Breast epithelium (tissue), 4 donors: ENCODE measurements at regions not wholly inside any gene's neighbourhood (a gene's known extent, or its start where the extent isn't known, plus 50 kb on each side); places are given as distances from the start of the nearest gene placed in this dataset.
A peak's percentile ranks its signal among the peaks of the same experiment; 100 is the strongest.

ENCODE experiments used
- DNase-seq, 2 donors: peaks; one replicate each; pipeline ENCODE4 v3.0.0-alpha.2; 2019; ENCODE audit warnings: low spot score in 2 of 2
- H3K27ac ChIP-seq, 2 donors: fragments of 200-600 bp; sonication (generic) in 1 of 2; one replicate each; pipeline ENCODE4 v1.5.1; 2016 to 2019; ENCODE audit warnings: mild to moderate bottlenecking in 1 of 2
- H3K27me3 ChIP-seq, 2 donors: fragments of 200-600 bp; sonication (generic) in 1 of 2; one replicate each; pipeline versions ENCODE4 v1.5.1 to v1.6.0; 2017 to 2019; ENCODE audit warnings: control low read depth in 1 of 2, mild to moderate bottlenecking in 1 of 2
- H3K36me3 ChIP-seq: fragments of 200-600 bp; one replicate; pipeline ENCODE4 v1.5.1; 2019
- H3K4me1 ChIP-seq, 2 donors: fragments of 200-600 bp; sonication (generic); one replicate each; pipeline ENCODE4 v1.5.1; 2016 to 2019; ENCODE audit warnings: control low read depth in 1 of 2
- H3K4me3 ChIP-seq, 3 donors: fragments of 200-600 bp; sonication (generic); 1 replicate in 2 of 3; 2 replicates in 1 of 3; pipeline ENCODE4 v1.5.1; 2016 to 2019; ENCODE audit warnings: mild to moderate bottlenecking in 3 of 3, moderate library complexity in 2 of 3
- H3K9me3 ChIP-seq, 2 donors: fragments of 200-600 bp; sonication (generic) in 1 of 2; one replicate each; pipeline ENCODE4 v1.5.1; 2016 to 2019; ENCODE audit warnings: control low read depth in 1 of 2
- CTCF ChIP-seq, 3 donors: fragments of 450-650 bp; IDR thresholded peaks; one replicate each; pipeline ENCODE4 v1.5.1; 2016 to 2017; ENCODE audit warnings: antibody characterized with exemption in 3 of 3, mild to moderate bottlenecking in 3 of 3, moderate library complexity in 3 of 3
- POLR2A ChIP-seq: fragments of 450-650 bp; IDR thresholded peaks from one replicate; pipeline ENCODE4 v1.6.1; 2016; ENCODE audit warnings: antibody characterized with exemption, mild to moderate bottlenecking, moderate library complexity
- POLR2AphosphoS5 ChIP-seq, 3 donors: sonication (generic); formaldehyde crosslinking; IDR thresholded peaks; one replicate each; pipeline ENCODE4 v1.6.1; 2017; ENCODE audit warnings: antibody characterized with exemption in 3 of 3
- intact Hi-C: fragments of 100-400 bp; cut with DNase I; formaldehyde crosslinking; loops from one replicate; pipeline ENCODE4 v1.15.1; 2023; ENCODE audit warnings: low total_unique reads

DNA sequence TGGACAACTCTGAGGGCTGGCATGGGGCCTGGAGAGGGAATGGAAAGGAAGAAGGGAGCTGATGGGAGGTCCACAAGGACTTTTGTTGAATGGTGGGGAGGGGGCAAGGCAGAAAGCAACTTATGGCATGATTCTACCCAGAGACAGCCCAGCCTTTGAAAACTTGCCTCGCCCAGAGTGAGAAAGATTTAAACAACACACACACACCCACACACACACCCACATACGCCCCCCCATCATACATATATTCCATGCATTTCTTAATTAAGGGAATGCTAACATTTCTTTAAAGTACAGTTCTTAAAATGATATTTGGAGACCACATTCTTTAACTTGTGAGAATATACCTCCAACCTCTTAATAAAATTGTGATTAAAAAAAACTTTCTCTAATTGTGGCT lies 115.4 kb upstream of the F3 start:
- DNase-seq = no peak
- Histone ChIP-seq H3K27ac (no peak overlapping the region), H3K9me3 (no peaks in the 10 kb centered on the region), H3K4me1 (no peaks in the 10 kb centered on the region), H3K4me3 (no peak overlapping the region), H3K27me3 (no peaks in the 10 kb centered on the region), H3K36me3 (no peaks in the 10 kb centered on the region)
- intact Hi-C loops = no loop called here
- TF ChIP-seq CTCF (IDR thresholded peaks at IDR 0.05) = no peak
- TF ChIP-seq POLR2A = no peak
- TF ChIP-seq POLR2AphosphoS5 (IDR thresholded peaks at IDR 0.05) = no peak

- no peaks in the 10 kb centered on the region for H3K9me3 ChIP-seq
- H3K36me3 ChIP-seq = no peaks in the 10 kb centered on the region
- no peaks in the 10 kb centered on the region for H3K27me3 ChIP-seq
- peak overlapping the region in 1 of 2 donors; percentile 60 for H3K27ac ChIP-seq
- DNase-seq = no peak
- no peaks in the 10 kb centered on the region for H3K4me1 ChIP-seq
- H3K4me3 ChIP-seq = no peak overlapping the region
- intact Hi-C loops = no loop called here
- TF ChIP-seq CTCF (IDR thresholded peaks at IDR 0.05) (no peak), POLR2A (no peak), POLR2AphosphoS5 (IDR thresholded peaks at IDR 0.05) (no peak)
These were observed 113.4 kb upstream of the F3 start for GRCh38 chr1:94654919-94655318.

GRCh38 chr1:94654459-94654858 lies 112.9 kb upstream of the F3 start:
- intact Hi-C loops = no loop called here
- Histone ChIP-seq H3K4me3 (no peak overlapping the region), H3K36me3 (no peaks in the 10 kb centered on the region), H3K9me3 (no peaks in the 10 kb centered on the region), H3K4me1 (no peaks in the 10 kb centered on the region), H3K27ac (peak overlapping the region; percentile 1 to 60), H3K27me3 (no peaks in the 10 kb centered on the region)
- no peak for DNase-seq
- TF ChIP-seq CTCF (IDR thresholded peaks at IDR 0.05) (no peak), POLR2AphosphoS5 (IDR thresholded peaks at IDR 0.05) (no peak), POLR2A (no peak)

GRCh38 chr1:94654031-94654430 lies 112.5 kb upstream of the F3 start:
- Histone ChIP-seq H3K27ac (peak overlapping the region; percentile 1 to 60), H3K36me3 (no peaks in the 10 kb centered on the region), H3K4me1 (no peaks in the 10 kb centered on the region), H3K27me3 (no peaks in the 10 kb centered on the region), H3K9me3 (no peaks in the 10 kb centered on the region), H3K4me3 (no peak overlapping the region)
- DNase-seq = peak in 1 of 2 donors; percentile 67
- no peak for TF ChIP-seq POLR2AphosphoS5 (IDR thresholded peaks at IDR 0.05)
- no peak for TF ChIP-seq CTCF (IDR thresholded peaks at IDR 0.05)
- no peak for TF ChIP-seq POLR2A
- intact Hi-C loops = no loop called here

DNA sequence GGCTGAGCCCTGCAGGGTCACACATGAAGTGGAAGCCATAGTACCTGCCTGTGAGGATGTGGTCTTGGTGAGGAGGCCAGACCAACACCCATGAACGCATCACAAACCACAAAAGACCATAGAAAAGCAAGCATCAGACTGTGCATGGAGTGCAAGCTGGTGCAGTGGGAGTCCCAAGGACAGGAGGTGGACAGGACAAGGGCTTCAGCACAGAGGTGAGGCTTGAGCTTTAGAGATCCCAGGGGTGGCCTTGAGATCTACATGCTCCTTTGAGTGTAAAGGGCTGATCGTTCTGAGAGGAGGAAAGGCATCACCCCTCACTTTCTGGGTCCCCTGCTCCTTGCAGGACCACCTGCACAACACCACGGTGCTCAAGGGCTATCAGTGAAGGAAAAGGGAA lies 111.9 kb upstream of the F3 start:
- Histone ChIP-seq H3K9me3 (no peaks in the 10 kb centered on the region), H3K4me3 (no peak overlapping the region), H3K27me3 (no peaks in the 10 kb centered on the region), H3K27ac (peak overlapping the region; percentile 1 to 60), H3K36me3 (no peaks in the 10 kb centered on the region), H3K4me1 (no peaks in the 10 kb centered on the region)
- TF ChIP-seq POLR2AphosphoS5 (IDR thresholded peaks at IDR 0.05) = no peak
- no peak for TF ChIP-seq POLR2A
- TF ChIP-seq CTCF (IDR thresholded peaks at IDR 0.05) = no peak
- intact Hi-C loops = no loop called here
- DNase-seq = no peak
